Breast epithelium (tissue), 4 donors: ENCODE measurements at regions not wholly inside any gene's neighbourhood (a gene's known extent, or its start where the extent isn't known, plus 50 kb on each side); places are given as distances from the start of the nearest gene placed in this dataset.

Experiments used
- DNase-seq, 2 donors: peaks; one replicate each; pipeline ENCODE4 v3.0.0-alpha.2; 2019; ENCODE audit warnings: low spot score in 2 of 2
- H3K27ac ChIP-seq, 2 donors: fragments of 200-600 bp; sonication (generic) in 1 of 2; one replicate each; pipeline ENCODE4 v1.5.1; 2016 to 2019; ENCODE audit warnings: mild to moderate bottlenecking in 1 of 2
- H3K27me3 ChIP-seq, 2 donors: fragments of 200-600 bp; sonication (generic) in 1 of 2; one replicate each; pipeline versions ENCODE4 v1.5.1 to v1.6.0; 2017 to 2019; ENCODE audit warnings: control low read depth in 1 of 2, mild to moderate bottlenecking in 1 of 2
- H3K36me3 ChIP-seq: fragments of 200-600 bp; one replicate; pipeline ENCODE4 v1.5.1; 2019
- H3K4me1 ChIP-seq, 2 donors: fragments of 200-600 bp; sonication (generic); one replicate each; pipeline ENCODE4 v1.5.1; 2016 to 2019; ENCODE audit warnings: control low read depth in 1 of 2
- H3K4me3 ChIP-seq, 3 donors: fragments of 200-600 bp; sonication (generic); 1 replicate in 2 of 3; 2 replicates in 1 of 3; pipeline ENCODE4 v1.5.1; 2016 to 2019; ENCODE audit warnings: mild to moderate bottlenecking in 3 of 3, moderate library complexity in 2 of 3
- H3K9me3 ChIP-seq, 2 donors: fragments of 200-600 bp; sonication (generic) in 1 of 2; one replicate each; pipeline ENCODE4 v1.5.1; 2016 to 2019; ENCODE audit warnings: control low read depth in 1 of 2
- CTCF ChIP-seq, 3 donors: fragments of 450-650 bp; IDR thresholded peaks; one replicate each; pipeline ENCODE4 v1.5.1; 2016 to 2017; ENCODE audit warnings: antibody characterized with exemption in 3 of 3, mild to moderate bottlenecking in 3 of 3, moderate library complexity in 3 of 3
- POLR2A ChIP-seq: fragments of 450-650 bp; IDR thresholded peaks from one replicate; pipeline ENCODE4 v1.6.1; 2016; ENCODE audit warnings: antibody characterized with exemption, mild to moderate bottlenecking, moderate library complexity
- POLR2AphosphoS5 ChIP-seq, 3 donors: sonication (generic); formaldehyde crosslinking; IDR thresholded peaks; one replicate each; pipeline ENCODE4 v1.6.1; 2017; ENCODE audit warnings: antibody characterized with exemption in 3 of 3
- intact Hi-C: fragments of 100-400 bp; cut with DNase I; formaldehyde crosslinking; loops from one replicate; pipeline ENCODE4 v1.15.1; 2023; ENCODE audit warnings: low total_unique reads

GRCh38 chr6:19370831-19371230 is 466.3 kb upstream of the ID4 start:
- H3K4me3 ChIP-seq, result no peak overlapping the region
- intact Hi-C loops, result no loop called here
- no peak for DNase-seq
- H3K27me3 ChIP-seq, result no peaks in the 10 kb centered on the region
- peaks cover 0 to 5% of the 10 kb centered on the region in 2 donors for H3K9me3 ChIP-seq
- no peak overlapping the region for H3K27ac ChIP-seq
- H3K4me1 ChIP-seq, result no peaks in the 10 kb centered on the region
- no peaks in the 10 kb centered on the region for H3K36me3 ChIP-seq
- TF ChIP-seq POLR2A, result no peak
- TF ChIP-seq POLR2AphosphoS5 (IDR thresholded peaks at IDR 0.05), result no peak
- TF ChIP-seq CTCF (IDR thresholded peaks at IDR 0.05), result no peak

- Histone ChIP-seq H3K27ac (no peak overlapping the region), H3K9me3 (no peaks in the 10 kb centered on the region), H3K4me1 (no peaks in the 10 kb centered on the region), H3K36me3 (no peaks in the 10 kb centered on the region), H3K27me3 (no peaks in the 10 kb centered on the region), H3K4me3 (no peak overlapping the region)
- no peak for DNase-seq
- no peak for TF ChIP-seq CTCF (IDR thresholded peaks at IDR 0.05)
- no peak for TF ChIP-seq POLR2A
- no peak for TF ChIP-seq POLR2AphosphoS5 (IDR thresholded peaks at IDR 0.05)
- intact Hi-C loops, result no loop called here
These were observed 461.6 kb upstream of the ID4 start for GRCh38 chr6:19375613-19376012.

GRCh38 chr6:19377722-19378121 is 459.4 kb upstream of the ID4 start:
- Histone ChIP-seq H3K36me3 (no peaks in the 10 kb centered on the region), H3K27ac (no peak overlapping the region), H3K4me1 (no peaks in the 10 kb centered on the region), H3K9me3 (no peaks in the 10 kb centered on the region), H3K27me3 (no peaks in the 10 kb centered on the region), H3K4me3 (no peak overlapping the region)
- TF ChIP-seq POLR2AphosphoS5 (IDR thresholded peaks at IDR 0.05), result no peak
- TF ChIP-seq CTCF (IDR thresholded peaks at IDR 0.05), result no peak
- no peak for TF ChIP-seq POLR2A
- DNase-seq, result no peak
- intact Hi-C loops, result no loop called here

- intact Hi-C loops, result no loop called here
- H3K27me3 ChIP-seq, result no peaks in the 10 kb centered on the region
- TF ChIP-seq POLR2AphosphoS5 (IDR thresholded peaks at IDR 0.05), result no peak
- no peak for TF ChIP-seq CTCF (IDR thresholded peaks at IDR 0.05)
- TF ChIP-seq POLR2A, result no peak
- H3K4me1 ChIP-seq, result no peaks in the 10 kb centered on the region
- DNase-seq, result no peak
- no peak overlapping the region for H3K4me3 ChIP-seq
- H3K27ac ChIP-seq, result no peak overlapping the region
- H3K36me3 ChIP-seq, result no peaks in the 10 kb centered on the region
- H3K9me3 ChIP-seq, result no peaks in the 10 kb centered on the region
These were observed 456.9 kb upstream of the ID4 start for GRCh38 chr6:19380293-19380692.

GRCh38 chr6:19382676-19383075 is 454.5 kb upstream of the ID4 start:
- no peaks in the 10 kb centered on the region for H3K27me3 ChIP-seq
- H3K9me3 ChIP-seq, result no peaks in the 10 kb centered on the region
- no peak for DNase-seq
- no peak overlapping the region for H3K4me3 ChIP-seq
- H3K36me3 ChIP-seq, result no peaks in the 10 kb centered on the region
- no peak overlapping the region for H3K27ac ChIP-seq
- TF ChIP-seq POLR2AphosphoS5 (IDR thresholded peaks at IDR 0.05) (no peak), POLR2A (no peak), CTCF (IDR thresholded peaks at IDR 0.05) (no peak)
- intact Hi-C loops, result no loop called here
- H3K4me1 ChIP-seq, result no peaks in the 10 kb centered on the region
